Tibial nerve (tissue), 4 donors: ENCODE measurements at regions not wholly inside any gene's neighbourhood (a gene's known extent, or its start where the extent isn't known, plus 50 kb on each side); places are given as distances from the start of the nearest gene placed in this dataset.

Experiments
- DNase-seq, 2 donors: peaks; one replicate each; pipeline ENCODE4 v3.0.0-alpha.2; 2019; ENCODE audit warnings: low spot score in 2 of 2
- H3K27ac ChIP-seq, 4 donors: fragments of 200-600 bp; sonication (generic) in 3 of 4; one replicate each; pipeline ENCODE4 v1.5.1; 2017 to 2019; ENCODE audit warnings: mild to moderate bottlenecking in 1 of 4
- H3K27me3 ChIP-seq, 2 donors: fragments of 200-600 bp; sonication (generic) in 1 of 2; one replicate each; pipeline versions ENCODE4 v1.5.1 to v1.6.0; 2017 to 2019
- H3K36me3 ChIP-seq, 3 donors: fragments of 200-600 bp; sonication (generic); one replicate each; pipeline ENCODE4 v1.5.1; 2018 to 2019
- H3K4me1 ChIP-seq, 4 donors: fragments of 200-600 bp; sonication (generic) in 3 of 4; one replicate each; pipeline ENCODE4 v1.5.1; 2017 to 2019
- H3K4me3 ChIP-seq, 4 donors: fragments of 200-600 bp; sonication (generic) in 3 of 4; one replicate each; pipeline ENCODE4 v1.5.1; 2017 to 2019; ENCODE audit warnings: mild to moderate bottlenecking in 1 of 4, moderate library complexity in 1 of 4
- H3K9me3 ChIP-seq, 4 donors: fragments of 200-600 bp; sonication (generic) in 3 of 4; one replicate each; pipeline ENCODE4 v1.5.1; 2017 to 2019
- CTCF ChIP-seq, 5 experiments: fragments of 200-600 bp in 3 of 5; fragments of 450-650 bp in 2 of 5; sonication (generic) in 3 of 5; IDR thresholded peaks; one replicate each; pipeline ENCODE4 v1.5.1; 2016 to 2019; ENCODE audit warnings: antibody characterized with exemption in 5 of 5, mild to moderate bottlenecking in 3 of 5, moderate library complexity in 2 of 5
- EP300 ChIP-seq, 2 donors: sonication (generic); formaldehyde crosslinking; IDR thresholded peaks; one replicate each; pipeline ENCODE4 v1.6.1; 2017; ENCODE audit warnings: antibody characterized with exemption in 2 of 2, mild to moderate bottlenecking in 1 of 2
- POLR2A ChIP-seq, 2 donors: fragments of 450-650 bp; IDR thresholded peaks; one replicate each; pipeline ENCODE4 v1.6.1; 2017; ENCODE audit warnings: antibody characterized with exemption in 2 of 2, mild to moderate bottlenecking in 2 of 2, moderate library complexity in 2 of 2
- WGBS, 2 donors: methylation state at CpG; one replicate each; pipeline ENCODE4 v1.1.5; 2018; 5-methylcytosine and 5-hydroxymethylcytosine counted together

GRCh38 chr11:134879341-134879740 lies 467.3 kb upstream of the B3GAT1 start:
- Histone ChIP-seq H3K27me3 (no peaks in the 10 kb centered on the region), H3K4me3 (no peak overlapping the region), H3K4me1 (no peaks in the 10 kb centered on the region), H3K9me3 (no peaks in the 10 kb centered on the region), H3K36me3 (no peaks in the 10 kb centered on the region), H3K27ac (no peak overlapping the region)
- TF ChIP-seq EP300 (IDR thresholded peaks at IDR 0.05), result no peak
- no peak for TF ChIP-seq CTCF (IDR thresholded peaks at IDR 0.05)
- TF ChIP-seq POLR2A (IDR thresholded peaks at IDR 0.05), result no peak
- 74 to 75% methylated on average over 4 of the region's 4 CpGs for WGBS, 2 donors
- DNase-seq, result no peak

GRCh38 chr11:134878785-134879184 lies 466.7 kb upstream of the B3GAT1 start:
- no peak overlapping the region for H3K27ac ChIP-seq
- H3K4me3 ChIP-seq, result no peak overlapping the region
- H3K36me3 ChIP-seq, result no peaks in the 10 kb centered on the region
- no peaks in the 10 kb centered on the region for H3K4me1 ChIP-seq
- no peaks in the 10 kb centered on the region for H3K9me3 ChIP-seq
- no peak for DNase-seq
- no peak for TF ChIP-seq CTCF (IDR thresholded peaks at IDR 0.05)
- no peak for TF ChIP-seq EP300 (IDR thresholded peaks at IDR 0.05)
- TF ChIP-seq POLR2A (IDR thresholded peaks at IDR 0.05), result no peak
- no peaks in the 10 kb centered on the region for H3K27me3 ChIP-seq
- WGBS, 2 donors, result 65 to 69% methylated on average over 6 of the region's 6 CpGs

- H3K9me3 ChIP-seq, result no peaks in the 10 kb centered on the region
- TF ChIP-seq EP300 (IDR thresholded peaks at IDR 0.05) (no peak), CTCF (IDR thresholded peaks at IDR 0.05) (no peak), POLR2A (IDR thresholded peaks at IDR 0.05) (no peak)
- DNase-seq, result no peak
- WGBS, 2 donors, result 84% methylated on average over 8 of the region's 8 CpGs
- H3K36me3 ChIP-seq, result no peaks in the 10 kb centered on the region
- H3K27ac ChIP-seq, result no peak overlapping the region
- no peaks in the 10 kb centered on the region for H3K4me1 ChIP-seq
- H3K27me3 ChIP-seq, result no peaks in the 10 kb centered on the region
- H3K4me3 ChIP-seq, result no peak overlapping the region
Measured at GRCh38 chr11:134876226-134876625, 464.2 kb upstream of the B3GAT1 start.

- Histone ChIP-seq H3K4me1 (peaks cover 0 to 4% (median 0%) of the 10 kb centered on the region in 4 donors), H3K27me3 (no peaks in the 10 kb centered on the region), H3K36me3 (no peaks in the 10 kb centered on the region), H3K27ac (no peak overlapping the region), H3K4me3 (no peak overlapping the region), H3K9me3 (no peaks in the 10 kb centered on the region)
- WGBS, 2 donors, result 85 to 87% methylated on average over 9 to 11 of the region's 11 CpGs
- no peak for TF ChIP-seq EP300 (IDR thresholded peaks at IDR 0.05)
- no peak for TF ChIP-seq CTCF (IDR thresholded peaks at IDR 0.05)
- no peak for TF ChIP-seq POLR2A (IDR thresholded peaks at IDR 0.05)
- DNase-seq, result no peak
Measured at GRCh38 chr11:134866981-134867675, 455.1 kb upstream of the B3GAT1 start.

GRCh38 chr11:134866215-134866614 lies 454.2 kb upstream of the B3GAT1 start:
- TF ChIP-seq EP300 (IDR thresholded peaks at IDR 0.05), result no peak
- no peak for TF ChIP-seq CTCF (IDR thresholded peaks at IDR 0.05)
- TF ChIP-seq POLR2A (IDR thresholded peaks at IDR 0.05), result no peak
- Histone ChIP-seq H3K4me3 (no peak overlapping the region), H3K9me3 (no peaks in the 10 kb centered on the region), H3K4me1 (peaks cover 0 to 4% (median 0%) of the 10 kb centered on the region in 4 donors), H3K27ac (no peak overlapping the region), H3K36me3 (no peaks in the 10 kb centered on the region), H3K27me3 (no peaks in the 10 kb centered on the region)
- DNase-seq, result no peak
- 61 to 66% methylated on average over 6 of the region's 6 CpGs for WGBS, 2 donors
